ENCODE measurements at regions not wholly inside any gene's neighbourhood (a gene's known extent, or its start where the extent isn't known, plus 50 kb on each side); places are given as distances from the start of the nearest gene placed in this dataset.

GRCh38 chr6:88386167-88386566 is 220.0 kb upstream of the CNR1 start:
- TF ChIP-seq CTCF (IDR thresholded peaks at IDR 0.05): no peak
- H3K27ac ChIP-seq: no peak overlapping the region
- no peaks in the 10 kb centered on the region for H3K36me3 ChIP-seq
- H3K27me3 ChIP-seq: no peaks in the 10 kb centered on the region
- DNase-seq (no peak), ATAC-seq (no peak)
- no peaks in the 10 kb centered on the region for H3K4me1 ChIP-seq
- H3K4me3 ChIP-seq: no peak overlapping the region
- intact Hi-C loops (cut with DNase I): no loop called here
- no peaks in the 10 kb centered on the region for H3K9me3 ChIP-seq

GRCh38 chr6:88383183-88383582 is 217.0 kb upstream of the CNR1 start:
- DNase-seq (no peak), ATAC-seq (no peak)
- TF ChIP-seq CTCF (IDR thresholded peaks at IDR 0.05): no peak
- no peaks in the 10 kb centered on the region for H3K27me3 ChIP-seq
- intact Hi-C loops (cut with DNase I): no loop called here
- no peaks in the 10 kb centered on the region for H3K36me3 ChIP-seq
- H3K9me3 ChIP-seq: no peaks in the 10 kb centered on the region
- H3K4me1 ChIP-seq: peaks cover 0 to 15% of the 10 kb centered on the region in 2 donors
- no peak overlapping the region for H3K27ac ChIP-seq
- no peak overlapping the region for H3K4me3 ChIP-seq

GRCh38 chr6:88381289-88381642 is 215.1 kb upstream of the CNR1 start:
- no peak for TF ChIP-seq CTCF (IDR thresholded peaks at IDR 0.05)
- Histone ChIP-seq H3K27me3 (no peaks in the 10 kb centered on the region), H3K4me1 (peaks cover 0 to 15% of the 10 kb centered on the region in 2 donors), H3K36me3 (no peaks in the 10 kb centered on the region), H3K4me3 (no peak overlapping the region), H3K9me3 (no peaks in the 10 kb centered on the region), H3K27ac (no peak overlapping the region)
- intact Hi-C loops (cut with DNase I): no loop called here
- DNase-seq (no peak), ATAC-seq (peak; percentile 30)

- no peak for DNase-seq
- Histone ChIP-seq H3K27me3 (no peaks in the 10 kb centered on the region), H3K27ac (no peak overlapping the region), H3K4me1 (peaks cover 0 to 15% of the 10 kb centered on the region in 2 donors), H3K36me3 (no peaks in the 10 kb centered on the region), H3K4me3 (no peak overlapping the region), H3K9me3 (no peaks in the 10 kb centered on the region)
- no peak for TF ChIP-seq CTCF (IDR thresholded peaks at IDR 0.05)
- intact Hi-C loops (cut with DNase I): no loop called here
- ATAC-seq: peak; percentile 73
Measured at GRCh38 chr6:88380618-88381288, 214.6 kb upstream of the CNR1 start.

GRCh38 chr6:88380083-88380482 is 213.9 kb upstream of the CNR1 start:
- Histone ChIP-seq H3K4me1 (peaks cover 0 to 15% of the 10 kb centered on the region in 2 donors), H3K36me3 (no peaks in the 10 kb centered on the region), H3K9me3 (no peaks in the 10 kb centered on the region), H3K27me3 (no peaks in the 10 kb centered on the region), H3K4me3 (no peak overlapping the region), H3K27ac (no peak overlapping the region)
- peak in 1 of 4 donors; percentile 74 for DNase-seq
- intact Hi-C loops (cut with DNase I): no loop called here
- ATAC-seq: peak; percentile 57
- TF ChIP-seq CTCF (IDR thresholded peaks at IDR 0.05): no peak

Data from left lung (tissue), 4 donors.